ENCODE measurements at regions not wholly inside any gene's neighbourhood (a gene's known extent, or its start where the extent isn't known, plus 50 kb on each side); places are given as distances from the start of the nearest gene placed in this dataset.

DNA sequence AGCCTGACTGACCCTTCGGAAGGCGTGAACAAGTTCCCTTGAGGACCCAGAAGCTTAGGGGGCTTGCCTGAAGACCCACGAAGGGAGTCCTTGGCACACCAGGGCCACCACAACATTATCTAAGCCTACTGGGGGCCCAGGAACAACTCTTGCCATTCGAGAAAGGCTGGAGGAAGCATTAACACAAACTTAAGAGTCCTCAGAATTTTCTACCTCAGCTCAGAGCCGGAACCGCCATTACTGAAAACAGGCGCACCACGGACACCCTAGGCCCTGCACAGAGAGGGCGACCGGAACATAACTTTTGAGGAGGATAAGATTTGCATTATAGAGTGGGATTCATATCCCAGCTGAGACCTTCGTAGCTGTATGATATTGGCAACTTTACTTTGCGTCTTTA is 229.1 kb downstream of the ADAM29 start:
- Histone ChIP-seq H3K27ac (ENCODE audit: low read depth, low read length) (no peak overlapping the region), H3K27me3 (ENCODE audit: control insufficient read depth, insufficient read depth, low read length, poor library complexity, severe bottlenecking) (no peaks in the 10 kb centered on the region), H3K4me1 (ENCODE audit: control insufficient read depth, insufficient read depth, low read length) (no peaks in the 10 kb centered on the region), H3K4me3 (ENCODE audit: low read length) (no peak overlapping the region), H3K36me3 (ENCODE audit: control insufficient read depth, insufficient read depth, low read length) (no peaks in the 10 kb centered on the region), H3K9me3 (ENCODE audit: control insufficient read depth, low read length) (no peaks in the 10 kb centered on the region), H3K9ac (ENCODE audit: extremely low read depth, low read length, poor library complexity, severe bottlenecking) (no peak overlapping the region)
- Mint-ChIP-seq H3K9me3 (no peaks in the 10 kb centered on the region), H3K27me3 (ENCODE audit: insufficient read depth) (no peaks in the 10 kb centered on the region), H3K4me3 (no peak overlapping the region), H3K4me1 (no peaks in the 10 kb centered on the region), H3K27ac (no peak overlapping the region), H3K36me3 (ENCODE audit: low read depth) (no peaks in the 10 kb centered on the region)
- 96% methylated on average over 7 to 12 of the region's 12 CpGs for WGBS, 2 experiments (ENCODE audit: insufficient coverage in 1 of 2, insufficient read length in 1 of 2)
- TF ChIP-seq, protein P1, sequence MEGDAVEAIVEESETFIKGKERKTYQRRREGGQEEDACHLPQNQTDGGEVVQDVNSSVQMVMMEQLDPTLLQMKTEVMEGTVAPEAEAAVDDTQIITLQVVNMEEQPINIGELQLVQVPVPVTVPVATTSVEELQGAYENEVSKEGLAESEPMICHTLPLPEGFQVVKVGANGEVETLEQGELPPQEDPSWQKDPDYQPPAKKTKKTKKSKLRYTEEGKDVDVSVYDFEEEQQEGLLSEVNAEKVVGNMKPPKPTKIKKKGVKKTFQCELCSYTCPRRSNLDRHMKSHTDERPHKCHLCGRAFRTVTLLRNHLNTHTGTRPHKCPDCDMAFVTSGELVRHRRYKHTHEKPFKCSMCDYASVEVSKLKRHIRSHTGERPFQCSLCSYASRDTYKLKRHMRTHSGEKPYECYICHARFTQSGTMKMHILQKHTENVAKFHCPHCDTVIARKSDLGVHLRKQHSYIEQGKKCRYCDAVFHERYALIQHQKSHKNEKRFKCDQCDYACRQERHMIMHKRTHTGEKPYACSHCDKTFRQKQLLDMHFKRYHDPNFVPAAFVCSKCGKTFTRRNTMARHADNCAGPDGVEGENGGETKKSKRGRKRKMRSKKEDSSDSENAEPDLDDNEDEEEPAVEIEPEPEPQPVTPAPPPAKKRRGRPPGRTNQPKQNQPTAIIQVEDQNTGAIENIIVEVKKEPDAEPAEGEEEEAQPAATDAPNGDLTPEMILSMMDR (conservative IDR thresholded peaks at IDR 0.05), result no peak
- no peak for DNase-seq

DNA sequence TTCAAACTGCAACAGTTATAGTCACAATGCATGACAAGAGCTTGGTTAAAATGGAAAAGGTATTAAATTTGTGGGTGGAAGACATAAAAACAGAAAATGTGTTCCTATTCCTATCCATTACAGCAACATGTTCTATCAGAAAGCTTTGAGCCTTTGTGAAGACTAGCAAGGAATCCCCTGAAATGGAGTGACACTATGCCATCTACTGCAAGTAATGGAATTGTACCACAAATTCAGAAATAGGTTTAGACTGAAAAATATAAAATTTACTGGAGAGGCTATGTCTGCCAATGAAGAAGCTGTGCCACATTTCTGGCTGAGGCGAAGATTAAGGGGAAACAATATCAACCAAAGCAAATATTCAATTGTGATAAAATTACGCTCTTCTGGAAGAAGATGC is 247.9 kb downstream of the ADAM29 start:
- Histone ChIP-seq H3K9me3 (ENCODE audit: control insufficient read depth, low read length) (no peaks in the 10 kb centered on the region), H3K36me3 (ENCODE audit: control insufficient read depth, insufficient read depth, low read length) (no peaks in the 10 kb centered on the region), H3K4me1 (ENCODE audit: control insufficient read depth, insufficient read depth, low read length) (no peaks in the 10 kb centered on the region), H3K27ac (ENCODE audit: low read depth, low read length) (no peak overlapping the region), H3K9ac (ENCODE audit: extremely low read depth, low read length, poor library complexity, severe bottlenecking) (no peak overlapping the region), H3K4me3 (ENCODE audit: low read length) (no peak overlapping the region), H3K27me3 (ENCODE audit: control insufficient read depth, insufficient read depth, low read length, poor library complexity, severe bottlenecking) (no peaks in the 10 kb centered on the region)
- TF ChIP-seq, protein P1 (conservative IDR thresholded peaks at IDR 0.05), result no peak
- WGBS, 2 experiments (ENCODE audit: insufficient coverage in 1 of 2, insufficient read length in 1 of 2), result 90 to 98% methylated on average over 2 of the region's 2 CpGs
- Mint-ChIP-seq H3K9me3 (no peaks in the 10 kb centered on the region), H3K27ac (no peak overlapping the region), H3K36me3 (ENCODE audit: low read depth) (no peaks in the 10 kb centered on the region), H3K4me1 (no peaks in the 10 kb centered on the region), H3K4me3 (no peak overlapping the region), H3K27me3 (ENCODE audit: insufficient read depth) (no peaks in the 10 kb centered on the region)
- DNase-seq, result no peak

DNA sequence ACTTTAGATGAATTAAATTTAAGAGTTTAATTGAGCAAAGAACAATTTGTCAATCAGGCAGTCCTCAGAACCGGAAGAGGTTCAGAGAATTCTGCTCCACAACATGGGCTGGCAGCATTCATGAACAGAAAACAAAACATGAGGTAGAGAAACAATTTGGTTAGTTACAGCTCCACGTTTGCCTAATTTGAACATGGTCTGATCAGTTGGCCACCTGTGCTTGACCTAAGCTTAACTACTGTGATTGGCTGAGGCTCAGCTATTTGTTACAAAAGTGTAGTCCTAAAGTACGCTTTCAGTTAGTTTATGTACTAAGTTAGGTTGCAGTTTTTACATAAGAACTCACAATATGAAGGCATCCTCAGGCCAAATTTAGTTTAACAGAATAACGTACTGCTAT is 258.6 kb downstream of the ADAM29 start:
- Mint-ChIP-seq H3K27ac (no peak overlapping the region), H3K9me3 (peaks cover 3% of the 10 kb centered on the region), H3K36me3 (ENCODE audit: low read depth) (no peaks in the 10 kb centered on the region), H3K4me1 (no peaks in the 10 kb centered on the region), H3K27me3 (ENCODE audit: insufficient read depth) (no peaks in the 10 kb centered on the region), H3K4me3 (no peak overlapping the region)
- no peak for DNase-seq
- no peaks in the 10 kb centered on the region for H3K9me3 ChIP-seq (ENCODE audit: control insufficient read depth, low read length)
- H3K36me3 ChIP-seq (ENCODE audit: control insufficient read depth, insufficient read depth, low read length), result no peaks in the 10 kb centered on the region
- H3K27me3 ChIP-seq (ENCODE audit: control insufficient read depth, insufficient read depth, low read length, poor library complexity, severe bottlenecking), result no peaks in the 10 kb centered on the region
- TF ChIP-seq, protein P1 (conservative IDR thresholded peaks at IDR 0.05), result no peak
- H3K4me1 ChIP-seq (ENCODE audit: control insufficient read depth, insufficient read depth, low read length), result no peaks in the 10 kb centered on the region
- H3K9ac ChIP-seq (ENCODE audit: extremely low read depth, low read length, poor library complexity, severe bottlenecking), result no peak overlapping the region
- no peak overlapping the region for H3K4me3 ChIP-seq (ENCODE audit: low read length)
- H3K27ac ChIP-seq (ENCODE audit: low read depth, low read length), result no peak overlapping the region
- WGBS, 2 experiments (ENCODE audit: insufficient coverage in 1 of 2, insufficient read length in 1 of 2), result 90 to 94% methylated on average over 2 to 3 of the region's 4 CpGs

Data from endodermal cell (in vitro differentiated cells).